Erythroblast (primary cell): ENCODE measurements at regions not wholly inside any gene's neighbourhood (a gene's known extent, or its start where the extent isn't known, plus 50 kb on each side); places are given as distances from the start of the nearest gene placed in this dataset.

Experiments used
- GATA1 ChIP-seq: IDR thresholded peaks from 2 replicates; pipeline ENCODE4 v1.6.1; 2011; ENCODE audit warnings: low read depth, mild to moderate bottlenecking, control low read depth, low read length, moderate library complexity
- POLR2A ChIP-seq: IDR thresholded peaks from 2 replicates; pipeline ENCODE4 v1.6.1; 2011; ENCODE audit warnings: mild to moderate bottlenecking, low read length

GRCh38 chr10:4058514-4059029 is 273.6 kb upstream of the KLF6 start:
- TF ChIP-seq POLR2A, result no peak
- no peak for TF ChIP-seq GATA1
